ENCODE measurements at regions not wholly inside any gene's neighbourhood (a gene's known extent, or its start where the extent isn't known, plus 50 kb on each side); places are given as distances from the start of the nearest gene placed in this dataset.

DNA sequence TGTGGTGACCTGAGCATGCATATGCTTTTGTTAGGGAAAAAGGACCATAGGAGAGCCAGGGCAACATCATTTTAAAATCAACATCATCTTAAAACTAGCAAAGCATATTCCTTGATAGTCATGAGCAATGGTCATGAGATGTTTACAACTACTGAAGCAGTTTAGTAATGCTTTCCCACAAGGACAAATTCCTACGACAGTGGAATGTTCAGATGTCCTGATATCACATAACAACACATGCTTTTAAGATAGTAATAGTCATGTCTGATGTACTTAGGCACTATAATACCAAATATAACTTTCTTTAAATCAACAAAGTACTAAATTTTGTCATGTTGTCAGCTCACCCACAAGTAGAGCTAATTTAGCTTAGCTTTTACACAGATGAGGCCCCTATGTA lies 370.3 kb downstream of the HTR1B start:
- TF ChIP-seq, protein P1, sequence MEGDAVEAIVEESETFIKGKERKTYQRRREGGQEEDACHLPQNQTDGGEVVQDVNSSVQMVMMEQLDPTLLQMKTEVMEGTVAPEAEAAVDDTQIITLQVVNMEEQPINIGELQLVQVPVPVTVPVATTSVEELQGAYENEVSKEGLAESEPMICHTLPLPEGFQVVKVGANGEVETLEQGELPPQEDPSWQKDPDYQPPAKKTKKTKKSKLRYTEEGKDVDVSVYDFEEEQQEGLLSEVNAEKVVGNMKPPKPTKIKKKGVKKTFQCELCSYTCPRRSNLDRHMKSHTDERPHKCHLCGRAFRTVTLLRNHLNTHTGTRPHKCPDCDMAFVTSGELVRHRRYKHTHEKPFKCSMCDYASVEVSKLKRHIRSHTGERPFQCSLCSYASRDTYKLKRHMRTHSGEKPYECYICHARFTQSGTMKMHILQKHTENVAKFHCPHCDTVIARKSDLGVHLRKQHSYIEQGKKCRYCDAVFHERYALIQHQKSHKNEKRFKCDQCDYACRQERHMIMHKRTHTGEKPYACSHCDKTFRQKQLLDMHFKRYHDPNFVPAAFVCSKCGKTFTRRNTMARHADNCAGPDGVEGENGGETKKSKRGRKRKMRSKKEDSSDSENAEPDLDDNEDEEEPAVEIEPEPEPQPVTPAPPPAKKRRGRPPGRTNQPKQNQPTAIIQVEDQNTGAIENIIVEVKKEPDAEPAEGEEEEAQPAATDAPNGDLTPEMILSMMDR (IDR thresholded peaks at IDR 0.05), result no peak
- TF ChIP-seq POLR2A (IDR thresholded peaks at IDR 0.05), result no peak
